ENCODE measurements at regions not wholly inside any gene's neighbourhood (a gene's known extent, or its start where the extent isn't known, plus 50 kb on each side); places are given as distances from the start of the nearest gene placed in this dataset.
A peak's percentile ranks its signal among the peaks of the same experiment; 100 is the strongest.
"Not testable (repeated sequence)": the region's sequence is repeated elsewhere in the genome, so short reads cannot be mapped to it uniquely, and the experiment has no call there.

DNA sequence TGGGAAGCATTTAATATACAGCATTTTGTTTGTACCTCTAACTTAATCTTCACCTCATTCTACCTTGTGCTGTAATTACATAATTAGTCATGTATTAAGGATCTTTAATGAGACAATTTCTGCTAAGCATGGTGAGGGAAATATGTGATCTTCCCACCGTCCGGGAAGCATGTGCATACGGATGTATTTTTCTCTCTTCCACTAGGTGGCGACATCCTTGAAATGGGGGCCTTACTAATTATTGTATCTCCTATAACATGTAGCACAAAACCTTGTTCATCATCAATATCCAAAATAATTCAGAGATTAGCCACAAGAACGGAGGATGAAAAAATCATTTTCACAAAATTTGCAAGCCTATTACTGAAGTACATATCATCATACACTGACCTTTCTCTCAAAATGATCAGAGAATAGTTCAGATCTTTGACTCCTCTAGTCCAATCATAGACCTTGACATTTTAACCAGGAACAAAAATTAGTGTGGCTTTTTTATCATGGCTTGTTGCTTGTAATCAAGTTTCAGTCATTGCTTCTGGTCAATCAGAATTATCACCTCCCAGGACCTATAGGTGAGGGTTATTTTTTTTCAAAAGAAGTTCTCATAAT is 148.9 kb upstream of the GBE1 start:
- DNase-seq (ENCODE audit: low read depth) = no peak

DNA sequence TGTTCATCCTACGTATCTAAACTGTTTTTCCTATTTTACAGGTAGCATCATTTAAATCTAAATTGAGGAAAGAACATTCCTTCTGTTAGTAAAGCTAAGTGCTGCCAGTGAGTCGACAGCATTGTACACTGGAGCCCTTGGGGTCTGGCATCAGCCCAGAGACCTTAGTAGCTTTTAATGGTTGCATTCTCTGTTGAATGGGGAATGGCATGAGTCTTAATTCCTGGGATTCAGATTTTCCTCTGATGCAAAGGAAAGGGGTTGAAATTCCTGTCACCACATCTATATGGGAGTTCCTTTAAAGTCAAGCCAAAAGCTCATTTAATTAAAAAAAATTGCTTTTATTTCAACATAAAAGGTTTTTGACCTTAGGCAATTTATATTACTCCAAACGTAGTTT is 148.4 kb upstream of the GBE1 start:
- no peak for DNase-seq (ENCODE audit: low read depth)

DNA sequence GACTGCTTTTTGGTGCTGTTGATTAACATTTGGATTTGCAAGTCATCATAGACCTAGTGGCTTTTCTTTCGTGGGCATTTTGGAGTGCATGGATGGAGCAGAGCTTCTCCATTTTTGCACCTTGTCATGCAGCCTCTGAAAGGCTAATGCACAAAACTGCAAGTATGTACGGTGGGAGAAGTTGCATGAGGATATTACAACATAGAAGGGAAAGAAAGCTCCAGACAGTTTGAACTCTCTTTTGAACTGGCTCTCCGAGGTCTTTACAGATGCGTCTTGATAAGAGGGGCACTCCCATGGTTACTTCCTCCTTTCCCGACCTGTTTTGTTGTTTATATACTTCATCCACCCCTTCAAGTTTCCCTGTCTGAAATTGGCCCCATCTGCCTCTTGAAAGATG is 147.1 kb upstream of the GBE1 start:
- DNase-seq (ENCODE audit: low read depth) = no peak

DNA sequence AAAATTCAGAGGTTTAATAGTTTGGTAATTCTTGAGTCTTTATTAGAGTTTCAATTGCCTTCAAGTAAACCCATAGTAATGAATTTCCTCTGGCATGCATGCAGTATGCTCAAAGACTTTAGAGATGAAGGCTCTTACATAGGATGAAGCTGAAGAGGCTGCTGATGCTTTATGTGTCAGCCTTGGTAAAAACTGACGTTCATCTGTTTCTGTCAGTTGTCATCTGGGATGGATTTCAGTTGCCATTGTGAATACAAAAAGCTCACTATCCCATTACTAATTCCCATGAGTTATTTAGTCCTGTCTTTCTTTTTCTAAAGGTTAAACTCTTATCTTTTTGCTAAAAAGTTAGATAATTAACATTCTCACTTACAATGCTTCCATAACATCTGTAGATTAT is 136.9 kb upstream of the GBE1 start:
- DNase-seq (ENCODE audit: low read depth) = no peak

DNA sequence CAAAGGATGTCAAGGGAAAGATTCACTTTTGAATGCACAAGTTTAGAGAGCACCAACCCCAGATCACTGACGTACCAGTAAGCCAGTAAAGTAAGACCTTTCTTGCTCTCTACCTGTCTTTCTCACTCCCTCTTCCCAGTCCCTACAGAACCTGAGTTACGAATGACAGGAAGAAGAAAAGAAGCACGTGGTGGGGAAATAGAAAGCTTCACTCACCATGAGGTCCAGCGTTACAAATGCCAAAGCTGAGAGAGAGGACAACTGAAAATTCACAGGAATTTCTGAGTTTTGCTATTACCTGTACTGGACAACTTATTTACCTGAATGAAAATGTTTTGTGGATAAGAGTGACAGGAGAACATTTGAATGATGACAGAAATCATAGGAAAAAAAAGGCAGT is 133.2 kb upstream of the GBE1 start:
- no peak for DNase-seq (ENCODE audit: low read depth)

DNA sequence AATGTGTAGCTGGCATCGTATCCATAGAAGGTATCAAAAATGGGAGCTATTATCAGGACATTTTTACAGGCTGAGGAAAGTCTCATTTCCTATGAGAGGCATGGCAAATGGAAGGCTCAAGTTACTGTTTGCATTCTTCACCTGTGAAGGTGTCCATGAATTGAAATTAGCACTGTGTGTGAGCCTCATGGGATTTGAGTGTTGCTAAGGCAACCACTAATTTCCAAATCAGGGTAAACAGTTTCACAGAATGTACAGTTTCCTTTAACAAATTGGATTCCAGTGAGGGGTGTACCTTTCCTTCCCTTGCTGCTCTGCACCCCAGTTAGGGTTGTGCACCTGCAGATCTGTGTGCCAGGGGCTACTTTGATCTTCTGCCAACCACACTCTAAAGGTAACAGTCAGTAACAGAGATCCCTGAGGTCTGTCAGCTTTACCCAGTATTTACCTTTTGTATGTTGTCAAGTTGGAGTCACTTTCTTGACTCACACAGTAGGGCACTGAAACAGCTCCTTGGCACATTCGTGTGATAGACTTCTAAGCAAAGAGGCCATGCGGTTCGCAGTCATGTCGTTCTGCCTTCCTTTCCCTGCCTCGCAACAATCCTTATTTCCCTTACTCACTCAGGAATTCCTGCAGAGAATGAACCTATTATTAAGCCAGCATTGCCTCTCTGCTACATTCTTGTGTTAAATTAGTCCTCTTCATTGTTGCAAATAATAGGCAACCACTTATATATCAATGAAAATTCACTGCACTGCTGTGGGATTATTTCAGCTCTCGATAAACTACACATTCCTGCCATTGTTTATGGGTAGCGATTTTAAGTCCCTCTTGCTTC is 129.8 kb upstream of the GBE1 start:
- no peak for DNase-seq (ENCODE audit: low read depth)

DNA sequence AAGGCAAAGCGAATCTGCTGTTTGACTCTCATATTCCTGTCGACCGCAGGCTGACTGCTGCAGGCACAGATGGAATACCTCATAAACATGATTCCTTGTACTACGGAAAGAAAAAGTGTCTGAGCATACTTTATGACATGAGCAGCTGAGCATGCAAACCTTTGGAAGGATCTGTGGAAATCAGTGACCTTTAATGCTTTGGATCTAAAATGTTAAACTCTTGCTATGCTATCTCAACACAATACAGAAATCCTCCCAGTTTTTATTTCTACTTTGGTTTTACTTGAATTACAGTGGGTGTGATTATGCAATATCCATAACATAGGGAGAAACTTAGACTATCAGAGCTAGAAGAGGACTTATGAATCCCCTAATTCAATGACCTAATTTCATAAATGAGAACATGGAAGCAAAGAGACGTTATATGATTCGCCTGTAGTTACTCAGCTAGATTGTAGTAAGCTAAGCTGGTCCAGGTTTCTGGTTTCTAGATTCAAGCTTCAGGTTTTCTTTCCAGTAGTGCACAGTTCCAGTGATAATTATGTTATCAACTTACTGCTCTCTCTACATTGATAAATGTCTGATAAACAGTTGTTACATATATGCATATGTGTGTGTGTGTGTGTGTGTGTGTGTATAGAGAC is 127.6 kb upstream of the GBE1 start:
- DNase-seq (ENCODE audit: low read depth) = no peak

DNA sequence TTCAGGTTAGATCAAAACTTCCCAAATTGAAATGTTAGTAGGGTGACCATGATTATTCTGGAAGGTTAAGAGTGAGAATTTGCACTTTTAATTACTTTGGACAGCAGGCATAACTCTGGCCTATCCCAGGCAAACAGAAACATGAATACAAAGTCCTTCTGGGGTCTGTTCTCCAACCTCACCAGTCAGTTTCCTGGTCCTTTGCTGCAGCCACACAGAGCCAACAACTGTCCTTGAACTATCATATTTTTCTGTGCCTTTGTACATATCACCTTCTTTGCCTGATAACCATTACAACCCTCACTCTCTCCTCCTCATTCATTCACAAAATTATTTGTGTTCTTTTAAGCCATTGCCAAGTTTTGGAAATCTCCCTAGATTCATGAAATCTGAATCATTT is 126.0 kb upstream of the GBE1 start:
- no peak for DNase-seq (ENCODE audit: low read depth)

DNA sequence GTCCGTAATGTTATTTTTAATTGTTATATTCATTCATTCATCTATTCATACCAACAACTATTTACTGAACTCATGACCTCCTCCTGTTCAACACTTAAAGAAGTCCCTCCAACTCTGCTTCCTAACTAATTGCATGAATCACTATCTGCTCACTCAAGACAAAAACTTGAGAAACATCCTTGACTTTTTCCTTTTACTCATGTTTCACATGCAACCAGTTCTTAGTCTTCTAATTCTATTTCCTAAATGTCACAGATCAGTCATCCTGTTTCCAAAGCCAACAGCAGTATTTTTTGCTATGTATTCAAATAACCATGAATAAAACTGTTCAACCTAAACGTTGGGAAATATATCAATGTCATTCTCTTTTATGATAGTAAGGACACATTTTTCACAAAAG is 124.6 kb upstream of the GBE1 start:
- DNase-seq (ENCODE audit: low read depth) = peak; percentile 69

DNA sequence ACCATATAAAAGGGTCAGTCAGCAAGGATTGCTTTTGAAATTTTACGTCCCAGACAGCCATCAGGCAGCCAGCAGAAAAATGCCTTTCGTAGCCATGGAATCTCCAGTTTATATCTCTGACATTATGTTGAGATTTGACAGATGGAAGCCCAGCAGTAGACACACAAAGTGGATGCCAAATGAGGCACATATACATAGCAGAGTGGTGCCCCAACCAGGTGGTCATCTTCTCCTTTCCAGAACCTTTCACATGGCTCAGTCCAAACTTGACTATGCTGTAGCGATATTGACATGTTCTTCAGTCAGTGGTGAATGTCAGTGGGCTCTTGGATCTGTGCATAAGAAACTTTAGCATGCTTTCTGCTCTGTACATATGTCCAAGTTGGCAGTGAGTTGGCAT is 123.3 kb upstream of the GBE1 start:
- no peak for DNase-seq (ENCODE audit: low read depth)

DNA sequence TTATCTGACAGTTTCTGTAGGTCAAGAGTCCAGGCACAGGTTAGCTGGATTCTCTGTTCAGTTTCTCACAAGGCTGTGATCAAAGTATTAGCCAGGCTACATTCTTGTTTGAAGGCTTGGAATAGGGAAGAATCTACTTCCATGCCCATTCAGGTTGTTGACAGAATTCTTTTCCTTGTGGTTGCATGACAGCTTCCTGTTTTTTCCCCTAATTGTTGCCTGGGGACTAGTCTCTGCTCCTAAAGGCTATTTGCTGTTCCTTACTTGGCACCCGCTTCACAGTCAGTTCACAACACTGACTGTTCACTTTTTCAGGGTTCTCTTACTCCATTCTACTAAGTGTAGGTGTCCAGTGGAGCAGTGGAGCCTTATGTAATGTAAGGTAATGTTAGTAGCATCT is 115.4 kb upstream of the GBE1 start:
- DNase-seq (ENCODE audit: low read depth) = no peak

DNA sequence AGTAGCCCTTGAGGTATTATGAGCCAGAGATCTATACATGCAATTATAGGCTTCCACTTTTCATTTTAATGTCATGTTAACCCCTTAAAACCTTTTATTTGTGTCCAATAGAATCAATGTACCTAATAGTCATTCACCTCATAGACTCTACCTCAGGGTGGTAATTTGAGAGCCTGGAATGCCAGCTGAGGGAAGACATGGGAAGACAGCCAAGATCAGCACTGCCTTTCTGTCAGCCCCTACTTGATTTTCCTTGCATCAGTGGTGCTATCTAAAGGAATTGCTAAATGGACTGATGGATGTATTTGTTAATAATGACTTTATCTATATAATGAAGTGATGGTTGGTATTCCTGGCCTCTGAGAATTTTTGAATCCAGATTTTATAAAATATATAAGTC is 113.3 kb upstream of the GBE1 start:
- DNase-seq (ENCODE audit: low read depth) = no peak

DNA sequence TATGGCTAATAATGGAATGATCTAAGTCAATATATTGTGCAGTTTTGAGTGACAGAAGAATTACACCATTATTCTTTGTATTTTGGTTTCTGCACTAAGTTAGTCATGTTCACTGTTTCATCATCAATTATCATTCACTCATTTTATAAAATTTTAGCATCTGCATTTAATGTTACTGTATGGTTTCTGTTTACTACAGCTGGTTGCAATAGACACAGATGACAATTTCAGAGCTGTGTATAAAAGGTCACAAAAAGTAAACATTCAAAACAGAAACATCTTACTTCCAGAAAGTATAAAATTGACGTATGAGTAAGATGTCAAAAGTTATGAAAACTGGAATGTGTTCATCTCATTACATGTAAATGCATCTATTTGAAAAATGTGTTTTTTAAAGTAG is 111.1 kb upstream of the GBE1 start:
- DNase-seq (ENCODE audit: low read depth) = no peak

DNA sequence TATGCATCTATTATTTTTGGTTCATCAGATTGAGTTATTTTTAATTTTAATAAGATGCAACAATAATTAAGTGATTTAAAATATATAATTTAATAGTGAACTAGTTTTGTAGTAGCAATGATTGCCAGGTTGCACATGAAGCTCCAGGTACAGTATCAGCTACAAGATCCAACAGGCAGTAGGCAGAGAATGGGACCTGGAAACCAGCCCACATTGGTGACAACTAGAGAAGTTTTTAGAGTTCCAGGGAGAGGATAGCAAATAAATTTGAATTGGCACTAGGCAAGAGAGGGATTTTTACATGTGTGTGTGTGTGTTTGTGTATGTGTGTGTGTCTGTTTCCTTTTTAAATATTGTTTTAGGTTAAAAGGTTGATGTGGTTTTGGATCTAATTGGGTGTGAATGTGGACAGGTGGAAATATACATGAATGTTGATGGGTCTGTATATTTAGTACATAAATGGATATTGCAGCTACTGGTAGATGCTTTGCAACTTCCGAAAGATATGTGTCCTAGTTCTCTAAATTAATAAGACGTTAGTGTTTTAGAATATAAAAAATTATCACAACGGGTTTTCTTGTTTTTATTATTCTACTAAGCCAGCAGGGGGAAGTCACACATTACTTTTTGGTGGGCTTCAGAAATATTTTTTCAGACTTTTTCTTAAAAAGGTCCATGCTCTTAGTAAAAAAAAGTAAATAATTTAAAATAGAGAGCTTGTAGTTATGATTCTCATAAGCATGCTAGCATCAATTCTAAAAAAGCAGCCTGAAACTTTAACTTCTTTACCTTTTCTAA is 110.1 kb upstream of the GBE1 start:
- no peak for DNase-seq (ENCODE audit: low read depth)

DNA sequence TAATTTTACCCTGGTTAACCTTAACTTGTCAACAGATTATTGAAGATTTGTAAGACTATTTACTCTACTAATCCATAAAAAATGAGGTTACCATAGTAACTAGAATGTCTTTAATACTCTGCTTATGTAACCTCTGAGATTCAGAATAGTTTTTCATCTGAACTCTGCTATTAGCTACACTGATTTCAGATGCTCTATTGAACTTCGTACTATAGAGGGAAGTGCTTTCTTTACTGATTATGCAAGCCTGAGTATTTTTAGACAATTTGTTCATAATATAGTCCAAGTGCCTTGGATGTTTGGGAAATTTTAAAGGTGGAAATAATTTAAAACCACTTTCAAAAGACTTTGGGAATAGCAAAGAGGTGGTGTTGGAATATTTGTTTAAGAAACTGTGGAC is 107.9 kb upstream of the GBE1 start:
- no peak for DNase-seq (ENCODE audit: low read depth)

DNA sequence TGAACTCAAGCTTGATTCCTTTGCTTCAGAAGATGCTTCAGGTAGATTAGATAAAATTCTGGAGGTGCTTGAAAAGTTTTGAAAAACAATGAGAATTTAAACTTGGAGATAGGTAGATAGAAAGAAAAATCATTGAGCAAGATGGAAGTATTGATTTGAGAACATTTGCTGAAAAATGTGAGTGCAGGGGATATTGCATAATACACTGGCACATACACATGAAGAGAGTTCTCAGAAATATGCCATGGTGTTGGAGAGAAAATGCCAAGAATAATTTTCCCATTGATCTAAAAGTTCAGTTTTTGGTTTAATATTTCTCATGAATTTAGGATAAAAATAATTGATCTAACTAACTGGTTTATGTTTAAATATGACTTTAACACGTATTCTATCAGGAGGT is 107.2 kb upstream of the GBE1 start:
- no peak for DNase-seq (ENCODE audit: low read depth)

DNA sequence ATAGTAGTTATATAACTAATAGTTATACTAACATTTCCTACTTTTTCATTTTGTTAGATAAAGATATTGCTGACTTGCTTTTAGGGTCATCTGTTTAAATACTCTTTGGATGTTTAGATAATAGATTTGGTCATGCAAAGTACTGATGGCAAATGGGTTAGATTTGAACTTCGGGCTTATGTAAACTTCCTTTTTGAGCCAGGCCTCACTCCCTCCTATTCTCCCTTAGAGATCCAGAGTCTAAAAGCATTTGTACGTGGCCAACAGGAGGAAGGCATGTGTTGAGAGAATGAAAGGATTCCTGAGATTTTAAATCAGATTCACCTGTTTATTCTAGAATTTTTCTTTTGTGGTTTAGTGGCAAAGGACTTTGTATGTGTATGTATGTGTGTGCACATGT is 106.4 kb upstream of the GBE1 start:
- DNase-seq (ENCODE audit: low read depth) = no peak

DNA sequence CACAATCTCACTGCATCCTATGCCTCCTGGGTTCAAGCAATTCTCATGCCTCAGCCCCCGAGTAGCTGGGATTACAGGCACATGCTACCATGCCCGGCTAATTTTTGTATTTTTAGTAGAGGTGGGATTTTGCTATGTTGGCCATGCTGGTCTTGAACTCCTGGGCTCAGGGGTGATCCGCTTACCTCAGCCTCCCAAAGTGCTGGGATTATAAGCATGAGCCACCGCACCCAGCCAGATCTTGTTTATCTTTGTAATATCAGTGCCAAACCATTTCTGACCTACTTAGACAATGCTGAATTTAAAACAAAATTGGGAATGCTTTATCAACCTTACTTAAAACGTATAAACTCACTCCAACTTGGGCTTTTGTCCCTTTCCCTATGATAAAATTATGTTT is 103.7 kb upstream of the GBE1 start:
- DNase-seq (ENCODE audit: low read depth) = not testable (repeated sequence)

DNA sequence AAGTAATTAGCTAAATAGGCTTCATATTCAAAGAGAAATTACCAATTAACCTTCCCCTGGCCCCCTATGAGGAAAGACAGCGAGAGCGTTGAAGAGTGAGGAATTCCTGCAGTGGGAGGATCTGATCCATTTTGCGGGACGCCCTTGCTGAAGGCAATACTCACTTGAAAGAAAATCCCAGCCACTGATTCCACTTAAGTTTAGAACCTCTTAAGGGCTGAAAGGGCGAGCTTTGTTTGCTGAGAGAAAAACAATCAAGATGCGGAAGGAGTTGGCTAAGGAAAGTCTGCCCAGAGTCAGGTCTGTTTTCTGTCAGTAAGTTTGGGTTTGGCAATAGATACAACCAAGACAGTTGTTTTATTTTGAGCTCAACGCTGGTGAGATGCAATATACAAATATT is 102.8 kb upstream of the GBE1 start:
- no peak for DNase-seq (ENCODE audit: low read depth)

DNA sequence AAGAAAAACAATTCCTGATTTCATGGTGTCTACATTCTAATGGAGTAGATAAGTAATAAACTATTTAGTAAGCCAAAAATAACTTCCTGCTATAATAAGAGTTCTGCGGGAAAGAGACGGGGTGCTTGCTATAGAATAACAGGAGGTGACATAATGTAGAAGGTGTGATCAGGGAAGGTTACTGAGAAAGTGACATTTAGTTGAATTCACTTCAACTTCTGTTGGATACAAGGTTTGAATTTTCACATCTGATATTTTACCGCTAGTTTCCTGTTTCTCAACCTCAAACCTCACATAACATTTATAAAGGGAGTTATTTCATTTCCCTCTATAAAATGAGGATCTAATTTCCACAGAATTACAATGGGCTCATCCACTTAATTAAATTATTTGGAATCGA is 102.3 kb upstream of the GBE1 start:
- no peak for DNase-seq (ENCODE audit: low read depth)

DNA sequence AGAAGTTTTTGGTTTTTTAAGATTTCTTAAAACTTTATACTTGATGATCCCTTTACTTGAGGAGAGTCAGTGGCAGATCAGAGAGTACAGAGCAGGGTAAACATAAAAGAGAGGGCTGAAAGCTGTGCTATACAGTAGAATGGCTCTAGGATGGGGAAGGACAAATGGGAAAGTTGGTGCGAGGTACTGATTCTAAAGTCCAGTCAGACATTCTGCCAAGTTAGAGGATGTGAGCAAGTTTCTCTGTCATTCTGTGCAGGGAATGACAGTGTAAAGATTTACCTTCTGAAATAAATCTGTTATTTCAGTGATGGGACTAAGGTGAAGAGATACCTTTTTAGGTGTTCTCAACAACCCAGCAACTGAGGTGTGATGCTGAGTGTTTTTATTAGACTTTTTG is 100.1 kb upstream of the GBE1 start:
- no peak for DNase-seq (ENCODE audit: low read depth)

DNA sequence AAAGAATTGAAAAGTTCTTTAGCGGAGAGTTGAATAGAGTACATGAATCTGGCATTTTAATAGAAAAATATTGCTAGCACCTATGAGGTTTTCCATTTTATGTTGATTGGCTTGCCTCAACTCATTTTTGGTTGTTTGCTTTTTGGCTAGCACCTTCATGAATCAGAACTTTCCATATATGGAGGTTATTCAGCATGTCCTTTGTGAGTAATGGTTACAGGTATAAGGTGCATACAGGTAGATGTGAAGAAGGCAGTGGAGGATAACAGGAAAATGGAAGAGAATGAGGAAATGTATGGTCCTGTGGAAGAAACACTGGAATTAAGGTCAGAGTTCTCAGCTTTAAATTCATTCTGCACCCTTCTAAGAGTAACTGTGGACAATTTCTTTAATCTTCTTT is 98.1 kb upstream of the GBE1 start:
- no peak for DNase-seq (ENCODE audit: low read depth)

DNA sequence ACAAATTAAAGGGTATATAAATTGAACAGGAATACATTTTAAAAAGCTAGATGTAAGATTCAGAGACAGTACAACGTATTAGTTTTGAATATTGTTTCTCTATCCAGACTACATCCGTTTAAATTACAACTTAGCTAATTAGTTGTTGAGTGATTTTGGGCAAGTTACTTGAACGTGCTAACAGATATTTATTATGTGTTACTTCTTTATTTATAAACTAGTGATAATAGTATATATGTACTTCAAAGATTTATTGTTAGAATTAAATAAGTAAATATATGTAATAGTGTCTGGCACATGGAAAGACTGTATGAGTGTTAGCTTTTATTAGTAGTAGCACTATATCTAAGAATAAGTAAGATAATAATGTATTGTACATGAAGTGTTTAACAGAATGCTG is 92.0 kb upstream of the GBE1 start:
- DNase-seq (ENCODE audit: low read depth) = no peak

Data from stromal cell of bone marrow (primary cell).